ENCODE measurements at regions not wholly inside any gene's neighbourhood (a gene's known extent, or its start where the extent isn't known, plus 50 kb on each side); places are given as distances from the start of the nearest gene placed in this dataset.

DNA sequence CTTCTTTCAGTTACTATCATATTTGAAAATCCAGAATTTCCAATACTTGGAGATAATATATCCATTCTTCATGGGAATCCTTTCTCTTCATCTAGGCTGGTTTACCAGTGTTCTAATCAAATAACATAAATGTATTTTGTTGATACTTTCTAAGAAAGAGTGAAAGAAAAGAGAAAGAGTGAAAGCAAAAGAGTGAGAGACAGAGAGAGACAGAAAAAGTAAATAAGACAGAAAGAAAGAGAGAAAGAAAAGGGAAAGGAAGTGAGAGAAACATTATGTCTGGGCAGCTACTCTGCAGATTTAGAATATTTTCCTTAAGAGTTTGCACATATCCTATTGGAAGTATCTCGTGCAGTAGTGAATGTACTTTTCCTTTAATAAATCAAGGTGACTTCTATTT, 781.0 kb upstream of the GJE1 start:
- TF ChIP-seq CTCF (IDR thresholded peaks at IDR 0.05) (no peak), POLR2A (IDR thresholded peaks at IDR 0.05) (no peak)

All from Peyer's patch (tissue), 4 donors.